ENCODE measurements at regions not wholly inside any gene's neighbourhood (a gene's known extent, or its start where the extent isn't known, plus 50 kb on each side); places are given as distances from the start of the nearest gene placed in this dataset.
A peak's percentile ranks its signal among the peaks of the same experiment; 100 is the strongest.

GRCh38 chr10:84076047-84076388 is 63.3 kb upstream of the GHITM start:
- no peak overlapping the region for H3K4me2 ChIP-seq (ENCODE audit: control insufficient read depth, extremely low read depth, insufficient read depth, low read depth, low read length)
- no peaks in the 10 kb centered on the region for H3K36me3 ChIP-seq (ENCODE audit: control insufficient read depth in 2 of 2, extremely low read depth in 1 of 2, insufficient read depth in 2 of 2, low read length in 2 of 2)
- DNase-seq (ENCODE audit: low read depth, low spot score) (no peak), FAIRE-seq (peak; percentile 5)
- H3K9ac ChIP-seq (ENCODE audit: control insufficient read depth, extremely low read depth, insufficient read depth, low read length): no peak overlapping the region
- no peak overlapping the region for H2AFZ ChIP-seq (ENCODE audit: control insufficient read depth, low read length)
- no peaks in the 10 kb centered on the region for H3K79me2 ChIP-seq (ENCODE audit: control insufficient read depth, insufficient read depth, low read length)
- dilution Hi-C loops (cut with MboI; ENCODE audit: extremely low pct_ligation_motif_present, low sequenced_read_pairs): no loop called here
- peaks cover 6% of the 10 kb centered on the region for H3K4me1 ChIP-seq (ENCODE audit: control insufficient read depth, extremely low read depth, insufficient read depth, low read length)
- H3K9me3 ChIP-seq (ENCODE audit: control insufficient read depth, low read depth, low read length): no peaks in the 10 kb centered on the region
- no peaks in the 10 kb centered on the region for H3K27me3 ChIP-seq (ENCODE audit: control insufficient read depth, extremely low read depth, insufficient read depth, low read length)
- TF ChIP-seq, protein P1, sequence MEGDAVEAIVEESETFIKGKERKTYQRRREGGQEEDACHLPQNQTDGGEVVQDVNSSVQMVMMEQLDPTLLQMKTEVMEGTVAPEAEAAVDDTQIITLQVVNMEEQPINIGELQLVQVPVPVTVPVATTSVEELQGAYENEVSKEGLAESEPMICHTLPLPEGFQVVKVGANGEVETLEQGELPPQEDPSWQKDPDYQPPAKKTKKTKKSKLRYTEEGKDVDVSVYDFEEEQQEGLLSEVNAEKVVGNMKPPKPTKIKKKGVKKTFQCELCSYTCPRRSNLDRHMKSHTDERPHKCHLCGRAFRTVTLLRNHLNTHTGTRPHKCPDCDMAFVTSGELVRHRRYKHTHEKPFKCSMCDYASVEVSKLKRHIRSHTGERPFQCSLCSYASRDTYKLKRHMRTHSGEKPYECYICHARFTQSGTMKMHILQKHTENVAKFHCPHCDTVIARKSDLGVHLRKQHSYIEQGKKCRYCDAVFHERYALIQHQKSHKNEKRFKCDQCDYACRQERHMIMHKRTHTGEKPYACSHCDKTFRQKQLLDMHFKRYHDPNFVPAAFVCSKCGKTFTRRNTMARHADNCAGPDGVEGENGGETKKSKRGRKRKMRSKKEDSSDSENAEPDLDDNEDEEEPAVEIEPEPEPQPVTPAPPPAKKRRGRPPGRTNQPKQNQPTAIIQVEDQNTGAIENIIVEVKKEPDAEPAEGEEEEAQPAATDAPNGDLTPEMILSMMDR (optimal IDR thresholded peaks at IDR 0.05 in 1 of 3, IDR thresholded peaks at IDR 0.05 in 1 of 3, conservative IDR thresholded peaks at IDR 0.05 in 1 of 3; ENCODE audit: extremely low read depth in 1 of 3, insufficient read depth in 2 of 3, low read length in 3 of 3): no peak
- TF ChIP-seq EZH2 (IDR thresholded peaks at IDR 0.05; ENCODE audit: low read length): no peak
- H3K4me3 ChIP-seq (ENCODE audit: control insufficient read depth in 2 of 3, extremely low read depth in 1 of 3, insufficient read depth in 2 of 3, low read depth in 1 of 3, low read length in 3 of 3): no peak overlapping the region
- H3K9me1 ChIP-seq (ENCODE audit: control insufficient read depth, extremely low read depth, insufficient read depth, low read length): no peaks in the 10 kb centered on the region
- no peaks in the 10 kb centered on the region for H4K20me1 ChIP-seq (ENCODE audit: control insufficient read depth, extremely low read depth, insufficient read depth, low read length)
- no peak overlapping the region for H3K27ac ChIP-seq (ENCODE audit: control insufficient read depth, insufficient read depth, low read length)

DNA sequence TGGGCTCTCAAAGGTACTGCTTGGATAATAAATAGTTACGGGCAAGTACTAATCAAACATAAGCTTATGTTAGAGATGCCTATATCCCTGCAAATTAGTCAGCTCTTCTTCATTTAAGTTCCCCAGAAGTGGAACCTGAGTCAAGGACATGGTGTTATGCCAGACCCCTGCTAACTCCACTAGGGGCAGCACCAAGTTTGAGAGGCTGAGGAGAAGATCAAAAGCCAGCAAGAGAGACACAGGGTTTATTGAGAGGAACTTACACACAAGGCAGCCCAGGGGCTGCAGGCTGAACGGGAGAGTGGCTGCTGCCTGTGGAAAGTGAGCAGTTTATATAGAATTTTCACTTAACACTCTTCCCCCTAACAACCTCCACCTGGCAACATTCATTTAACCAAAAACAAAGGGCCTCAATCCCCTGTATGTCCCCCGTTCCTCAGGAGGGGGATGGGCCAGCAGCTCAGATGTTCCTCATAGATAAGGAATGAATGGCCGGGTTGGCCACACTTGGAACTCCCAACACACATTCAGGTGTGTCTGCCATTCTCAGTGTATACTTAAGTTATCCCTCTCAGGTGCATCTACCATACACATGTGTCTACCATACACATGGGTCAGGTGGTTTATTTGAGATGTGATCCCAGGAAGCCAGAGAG is 62.6 kb upstream of the GHITM start:
- FAIRE-seq (no peak), DNase-seq (ENCODE audit: low read depth, low spot score) (no peak)
- dilution Hi-C loops (cut with MboI; ENCODE audit: extremely low pct_ligation_motif_present, low sequenced_read_pairs): no loop called here
- Histone ChIP-seq H3K9me1 (ENCODE audit: control insufficient read depth, extremely low read depth, insufficient read depth, low read length) (no peaks in the 10 kb centered on the region), H3K4me2 (ENCODE audit: control insufficient read depth, extremely low read depth, insufficient read depth, low read depth, low read length) (no peak overlapping the region), H4K20me1 (ENCODE audit: control insufficient read depth, extremely low read depth, insufficient read depth, low read length) (no peaks in the 10 kb centered on the region), H3K9me3 (ENCODE audit: control insufficient read depth, low read depth, low read length) (no peaks in the 10 kb centered on the region), H3K79me2 (ENCODE audit: control insufficient read depth, insufficient read depth, low read length) (no peaks in the 10 kb centered on the region), H3K4me3 (ENCODE audit: control insufficient read depth in 2 of 3, extremely low read depth in 1 of 3, insufficient read depth in 2 of 3, low read depth in 1 of 3, low read length in 3 of 3) (no peak overlapping the region), H2AFZ (ENCODE audit: control insufficient read depth, low read length) (no peak overlapping the region), H3K4me1 (ENCODE audit: control insufficient read depth, extremely low read depth, insufficient read depth, low read length) (peaks cover 6% of the 10 kb centered on the region), H3K27me3 (ENCODE audit: control insufficient read depth, extremely low read depth, insufficient read depth, low read length) (no peaks in the 10 kb centered on the region), H3K36me3 (ENCODE audit: control insufficient read depth in 2 of 2, extremely low read depth in 1 of 2, insufficient read depth in 2 of 2, low read length in 2 of 2) (no peaks in the 10 kb centered on the region), H3K9ac (ENCODE audit: control insufficient read depth, extremely low read depth, insufficient read depth, low read length) (no peak overlapping the region), H3K27ac (ENCODE audit: control insufficient read depth, insufficient read depth, low read length) (no peak overlapping the region)
- TF ChIP-seq, protein P1 (optimal IDR thresholded peaks at IDR 0.05 in 1 of 3, IDR thresholded peaks at IDR 0.05 in 1 of 3, conservative IDR thresholded peaks at IDR 0.05 in 1 of 3; ENCODE audit: extremely low read depth in 1 of 3, insufficient read depth in 2 of 3, low read length in 3 of 3): peak in 2 of 3 experiments; percentile 7 to 13
- TF ChIP-seq EZH2 (IDR thresholded peaks at IDR 0.05; ENCODE audit: low read length): no peak

Data from keratinocyte (primary cell).